ENCODE measurements at regions not wholly inside any gene's neighbourhood (a gene's known extent, or its start where the extent isn't known, plus 50 kb on each side); places are given as distances from the start of the nearest gene placed in this dataset.

DNA sequence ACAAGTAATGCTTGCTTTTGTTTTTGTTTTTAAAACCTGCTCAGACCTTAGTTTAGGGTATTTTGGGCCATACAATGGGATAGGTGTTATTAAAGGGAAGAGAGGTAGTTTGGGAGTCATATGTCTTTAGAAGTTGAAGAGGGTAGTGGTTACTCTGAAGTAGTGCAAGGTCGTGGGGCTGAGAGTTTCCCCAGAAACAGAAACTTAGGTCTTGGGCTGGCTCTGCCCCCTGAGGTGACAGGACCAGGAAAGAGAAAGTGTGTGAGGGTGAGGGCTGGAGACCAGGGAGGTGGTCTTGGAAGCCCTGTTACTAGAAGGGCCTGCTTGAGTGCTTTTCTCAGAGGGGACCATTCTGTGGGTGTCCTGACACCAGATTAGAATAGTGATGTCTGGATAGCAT, 500.5 kb upstream of the SPHKAP start:
- Histone ChIP-seq H3K27me3 (no peaks in the 10 kb centered on the region), H3K36me3 (no peaks in the 10 kb centered on the region), H3K9me3 (no peaks in the 10 kb centered on the region), H3K27ac (no peak overlapping the region), H3K4me1 (peaks cover 0 to 4% of the 10 kb centered on the region in 2 donors), H3K4me3 (no peak overlapping the region)
- intact Hi-C loops (cut with DNase I), result loop anchor here (5.0 kb wide), 1 partner anchor 590 kb away; the partner anchor contains the start of gene PID1
- DNase-seq (ENCODE audit: low spot score in 2 of 2), result no peak
- TF ChIP-seq, protein P1, sequence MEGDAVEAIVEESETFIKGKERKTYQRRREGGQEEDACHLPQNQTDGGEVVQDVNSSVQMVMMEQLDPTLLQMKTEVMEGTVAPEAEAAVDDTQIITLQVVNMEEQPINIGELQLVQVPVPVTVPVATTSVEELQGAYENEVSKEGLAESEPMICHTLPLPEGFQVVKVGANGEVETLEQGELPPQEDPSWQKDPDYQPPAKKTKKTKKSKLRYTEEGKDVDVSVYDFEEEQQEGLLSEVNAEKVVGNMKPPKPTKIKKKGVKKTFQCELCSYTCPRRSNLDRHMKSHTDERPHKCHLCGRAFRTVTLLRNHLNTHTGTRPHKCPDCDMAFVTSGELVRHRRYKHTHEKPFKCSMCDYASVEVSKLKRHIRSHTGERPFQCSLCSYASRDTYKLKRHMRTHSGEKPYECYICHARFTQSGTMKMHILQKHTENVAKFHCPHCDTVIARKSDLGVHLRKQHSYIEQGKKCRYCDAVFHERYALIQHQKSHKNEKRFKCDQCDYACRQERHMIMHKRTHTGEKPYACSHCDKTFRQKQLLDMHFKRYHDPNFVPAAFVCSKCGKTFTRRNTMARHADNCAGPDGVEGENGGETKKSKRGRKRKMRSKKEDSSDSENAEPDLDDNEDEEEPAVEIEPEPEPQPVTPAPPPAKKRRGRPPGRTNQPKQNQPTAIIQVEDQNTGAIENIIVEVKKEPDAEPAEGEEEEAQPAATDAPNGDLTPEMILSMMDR (IDR thresholded peaks at IDR 0.05), result no peak

DNA sequence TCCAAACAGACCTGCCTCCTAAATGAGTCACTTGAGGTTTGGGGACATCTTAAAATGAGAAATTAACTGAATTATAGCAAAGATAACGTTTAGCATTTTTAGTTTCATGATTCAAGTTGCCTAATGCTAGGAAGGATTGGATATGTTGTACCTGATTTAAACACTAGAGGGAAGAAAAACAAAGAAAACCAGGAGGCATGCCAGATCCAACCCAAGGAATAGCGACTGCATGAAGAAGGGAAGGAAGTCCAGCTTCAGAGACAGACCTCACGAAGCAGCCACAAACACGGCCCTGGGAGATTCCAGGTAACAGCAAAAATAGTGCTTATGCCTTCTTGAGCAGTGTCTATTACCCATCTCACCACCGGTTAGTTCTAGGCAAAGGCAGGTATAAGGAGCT, 499.9 kb upstream of the SPHKAP start:
- DNase-seq (ENCODE audit: low spot score in 2 of 2), result no peak
- no peak overlapping the region for H3K4me3 ChIP-seq
- H3K27ac ChIP-seq, result no peak overlapping the region
- no peaks in the 10 kb centered on the region for H3K9me3 ChIP-seq
- intact Hi-C loops (cut with DNase I), result loop anchor here (5.0 kb wide), 1 partner anchor 591 kb away; the partner anchor contains the start of gene PID1
- H3K4me1 ChIP-seq, result peaks cover 0 to 4% of the 10 kb centered on the region in 2 donors
- TF ChIP-seq, protein P1 (IDR thresholded peaks at IDR 0.05), result peak; percentile 11 to 63 (median 58)
- H3K27me3 ChIP-seq, result no peaks in the 10 kb centered on the region
- H3K36me3 ChIP-seq, result no peaks in the 10 kb centered on the region

GRCh38 chr2:228678110-228678509, 496.6 kb upstream of the SPHKAP start:
- intact Hi-C loops (cut with DNase I), result no loop called here
- DNase-seq (ENCODE audit: low spot score in 2 of 2), result no peak
- H3K36me3 ChIP-seq, result no peaks in the 10 kb centered on the region

GRCh38 chr2:228675646-228676045, 494.2 kb upstream of the SPHKAP start:
- no peaks in the 10 kb centered on the region for H3K9me3 ChIP-seq
- intact Hi-C loops (cut with DNase I), result no loop called here
- H3K27ac ChIP-seq, result no peak overlapping the region
- TF ChIP-seq, protein P1 (IDR thresholded peaks at IDR 0.05), result no peak
- no peak for DNase-seq (ENCODE audit: low spot score in 2 of 2)
- peaks cover 0 to 3% of the 10 kb centered on the region in 2 donors for H3K4me1 ChIP-seq
- no peak overlapping the region for H3K4me3 ChIP-seq
- H3K27me3 ChIP-seq, result no peaks in the 10 kb centered on the region
- H3K36me3 ChIP-seq, result no peaks in the 10 kb centered on the region

More at GRCh38 chr2:228678110-228678509, 496.6 kb upstream of the SPHKAP start:
- Histone ChIP-seq H3K4me3 (no peak overlapping the region), H3K4me1 (peaks cover 0 to 7% of the 10 kb centered on the region in 2 donors), H3K27me3 (no peaks in the 10 kb centered on the region), H3K27ac (no peak overlapping the region), H3K9me3 (no peaks in the 10 kb centered on the region)
- TF ChIP-seq, protein P1 (IDR thresholded peaks at IDR 0.05), result no peak

DNA sequence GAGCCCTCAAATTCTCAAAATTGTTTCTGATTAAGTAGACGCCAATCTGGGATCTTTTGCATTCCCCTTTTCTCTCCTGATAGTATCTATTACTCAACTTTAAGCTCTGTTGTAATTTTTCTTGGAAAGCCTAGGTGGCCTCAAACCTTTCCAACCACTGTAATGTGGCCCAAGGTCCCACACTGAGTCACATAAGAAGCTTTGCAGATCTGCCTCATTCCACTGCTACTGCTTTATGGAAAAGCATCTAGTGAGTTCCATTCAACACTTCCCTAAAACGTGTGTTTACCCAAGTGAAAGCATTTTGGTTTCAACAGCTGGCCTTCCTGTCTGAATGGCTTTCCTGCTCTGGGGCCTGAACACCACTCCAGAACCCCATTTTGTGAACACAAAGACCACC, 493.6 kb upstream of the SPHKAP start:
- peaks cover 0 to 3% of the 10 kb centered on the region in 2 donors for H3K4me1 ChIP-seq
- TF ChIP-seq, protein P1 (IDR thresholded peaks at IDR 0.05), result no peak
- H3K9me3 ChIP-seq, result no peaks in the 10 kb centered on the region
- intact Hi-C loops (cut with DNase I), result no loop called here
- DNase-seq (ENCODE audit: low spot score in 2 of 2), result no peak
- H3K36me3 ChIP-seq, result no peaks in the 10 kb centered on the region
- no peak overlapping the region for H3K4me3 ChIP-seq
- no peaks in the 10 kb centered on the region for H3K27me3 ChIP-seq
- no peak overlapping the region for H3K27ac ChIP-seq

Measured in ascending aorta (tissue), 2 donors.